CD4-positive, alpha-beta T cell treated with Interleukin-4 for 1 hour (primary cell): ENCODE measurements at regions not wholly inside any gene's neighbourhood (a gene's known extent, or its start where the extent isn't known, plus 50 kb on each side); places are given as distances from the start of the nearest gene placed in this dataset.

Experiments
- DNase-seq, 2 donors: peaks; one replicate each; pipeline ENCODE4 v3.0.0-alpha.2; 2020 to 2022

DNA sequence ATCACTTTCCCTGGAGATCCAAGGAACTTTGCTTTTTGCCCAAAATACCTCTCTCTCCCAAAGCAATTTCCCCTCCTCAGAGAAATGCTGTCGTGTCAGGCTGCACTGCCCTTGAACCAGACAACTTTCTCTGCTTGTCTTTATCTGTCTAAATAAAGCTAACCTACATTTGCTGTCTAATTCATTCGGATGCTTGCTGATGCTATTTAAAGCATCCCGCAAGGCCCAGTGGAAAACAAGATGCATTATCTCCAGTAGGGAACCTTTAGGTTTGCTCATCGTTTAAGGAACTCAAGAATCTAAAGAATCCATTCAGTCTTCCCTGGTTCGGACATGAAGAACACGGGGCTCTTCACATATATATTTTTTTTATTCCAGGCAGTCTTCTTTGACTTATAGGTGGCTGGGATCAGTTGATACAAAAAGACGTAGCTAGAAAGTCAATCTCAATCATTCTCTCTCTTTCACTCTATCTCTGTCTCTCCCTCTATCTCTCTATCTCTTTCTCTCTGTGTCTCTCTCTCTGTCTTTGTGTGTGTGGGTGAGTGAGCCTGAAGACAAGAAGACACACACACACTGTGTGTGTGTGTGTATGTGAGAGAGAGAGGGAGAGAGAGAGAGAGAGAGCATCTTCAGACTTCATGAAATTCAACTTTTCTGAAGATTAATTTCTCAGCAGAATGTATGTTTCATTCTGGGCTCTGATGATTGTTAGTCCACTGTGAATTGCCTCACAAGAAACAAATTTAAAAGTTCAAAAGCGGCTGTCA lies 92.8 kb upstream of the MKLN1 start:
- no peak for DNase-seq

DNA sequence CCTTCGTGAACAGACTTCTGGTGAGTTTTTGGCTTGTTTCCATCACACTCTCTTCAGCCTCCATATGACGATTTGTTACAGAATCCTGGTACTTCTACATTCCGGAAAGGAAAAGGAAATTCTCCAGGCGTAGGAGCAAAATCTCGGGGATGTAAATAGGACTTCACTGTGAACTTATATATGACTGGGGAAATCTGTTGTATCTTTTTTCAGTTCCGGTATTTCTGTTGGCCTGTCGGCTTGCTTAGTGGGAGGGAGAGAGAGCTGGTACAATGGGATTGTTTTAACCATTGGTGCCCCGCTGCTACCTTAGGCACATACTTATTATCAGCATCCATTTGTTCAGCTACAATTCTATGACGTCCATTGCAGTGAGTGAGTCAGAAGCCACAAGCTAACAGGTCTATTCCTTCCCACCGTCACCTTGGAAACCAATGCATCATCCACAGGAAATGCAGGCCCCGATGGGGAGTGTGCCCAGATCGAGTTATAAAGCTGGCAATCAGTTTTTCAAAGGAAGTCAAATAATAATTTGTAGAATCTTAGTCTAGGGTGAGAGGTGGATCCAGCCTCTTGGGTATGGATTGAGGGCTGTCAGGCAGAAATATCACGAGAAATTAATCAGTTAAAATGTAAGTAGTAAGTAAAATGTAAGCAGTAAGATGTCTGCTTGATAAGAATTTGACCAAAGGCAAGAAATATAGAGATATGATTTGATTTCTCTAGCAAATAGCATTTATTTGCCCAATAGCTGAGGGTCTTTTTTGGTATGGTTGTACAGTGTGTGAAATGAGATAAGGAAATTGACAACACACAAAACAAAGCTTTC lies 92.0 kb upstream of the MKLN1 start:
- peak; percentile 88 to 89 for DNase-seq

DNA sequence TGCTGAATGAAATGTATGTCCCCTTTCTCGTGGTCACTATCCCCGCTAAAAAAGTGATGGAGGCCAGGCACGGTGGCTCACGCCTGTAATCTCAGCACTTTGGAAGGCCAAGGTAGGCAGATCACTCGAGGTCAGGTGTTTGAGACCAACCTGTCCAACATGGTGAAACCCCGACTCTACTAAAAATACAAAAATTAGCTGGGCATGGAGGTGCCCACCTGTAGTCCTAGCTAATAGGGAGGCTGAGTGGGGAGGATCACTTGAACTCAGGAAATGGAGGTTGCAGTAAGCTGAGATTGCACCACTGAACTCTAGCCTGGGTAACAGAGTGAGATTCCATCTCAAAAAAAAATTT lies 91.4 kb upstream of the MKLN1 start:
- no peak for DNase-seq

DNA sequence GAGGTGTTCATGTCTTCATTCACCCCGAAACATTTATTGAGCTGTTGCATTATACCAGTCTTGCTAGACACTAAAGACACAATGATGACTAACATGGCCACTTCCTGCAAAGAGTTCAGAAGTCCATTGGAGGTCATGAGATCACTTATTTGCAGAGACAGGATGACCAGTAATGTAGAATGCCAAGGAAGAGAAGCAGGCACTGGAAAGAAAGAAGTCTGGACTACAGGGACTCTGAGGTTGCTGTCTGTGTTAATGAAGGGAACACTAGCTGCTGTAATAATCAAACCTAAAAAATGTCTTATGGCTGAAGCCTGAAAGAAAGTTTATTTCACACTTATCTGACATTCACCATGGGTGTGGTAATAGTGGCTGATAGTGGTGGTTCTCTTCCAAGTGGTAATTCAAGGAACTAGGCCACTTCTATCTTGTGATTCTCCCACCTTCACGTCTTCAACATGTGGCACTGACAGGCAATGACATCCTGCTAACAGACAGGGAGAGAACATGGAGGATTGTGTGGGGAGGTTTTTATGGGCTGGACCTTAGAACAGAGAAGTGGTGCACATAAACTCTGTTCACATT lies 89.2 kb upstream of the MKLN1 start:
- DNase-seq, result peak in 1 of 2 donors; percentile 26

DNA sequence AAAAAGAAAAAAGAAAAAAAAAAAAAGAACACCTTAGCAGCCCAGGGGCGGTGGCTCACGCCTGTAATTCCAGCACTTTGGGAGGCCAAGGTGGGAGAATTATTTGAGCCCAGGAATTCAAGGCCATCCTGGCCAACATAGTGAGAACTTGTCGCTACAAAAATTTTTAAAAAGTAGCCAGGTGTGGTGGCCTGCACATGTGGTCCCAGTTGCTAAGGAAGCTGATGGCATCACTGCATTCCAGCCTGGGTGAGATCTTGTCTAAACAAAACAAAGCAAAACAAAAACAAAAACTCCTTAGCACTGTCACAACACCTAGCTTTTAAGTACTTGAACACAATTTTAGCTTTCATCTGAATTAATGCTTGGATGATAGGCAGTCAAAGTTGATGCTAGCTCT lies 86.3 kb upstream of the MKLN1 start:
- DNase-seq, result no peak

DNA sequence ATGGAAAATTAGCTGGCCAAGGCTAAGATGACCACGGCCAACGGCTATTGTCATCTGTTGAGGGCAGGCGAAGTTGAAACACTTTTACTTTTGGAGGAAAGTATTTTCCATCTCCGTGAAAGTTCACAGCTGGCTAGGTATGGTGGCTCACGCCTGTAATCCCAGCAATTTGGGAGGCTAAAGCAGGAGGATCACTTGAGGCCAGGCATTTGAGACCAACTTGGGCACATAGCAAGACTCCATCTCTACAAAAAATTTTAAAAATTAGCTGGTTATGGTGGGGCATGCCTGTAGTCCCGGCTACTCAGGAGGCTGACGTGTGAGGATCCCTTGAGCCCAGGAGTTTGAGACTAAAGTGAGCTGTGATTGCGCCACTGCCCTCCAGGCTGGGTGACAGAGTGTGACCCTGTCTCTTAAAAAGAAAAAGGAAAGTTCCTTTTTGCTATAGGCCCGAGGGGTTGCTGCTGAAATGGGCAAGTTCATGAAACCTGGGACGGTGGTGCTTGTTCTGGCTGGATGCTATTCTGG lies 85.5 kb upstream of the MKLN1 start:
- no peak for DNase-seq

DNA sequence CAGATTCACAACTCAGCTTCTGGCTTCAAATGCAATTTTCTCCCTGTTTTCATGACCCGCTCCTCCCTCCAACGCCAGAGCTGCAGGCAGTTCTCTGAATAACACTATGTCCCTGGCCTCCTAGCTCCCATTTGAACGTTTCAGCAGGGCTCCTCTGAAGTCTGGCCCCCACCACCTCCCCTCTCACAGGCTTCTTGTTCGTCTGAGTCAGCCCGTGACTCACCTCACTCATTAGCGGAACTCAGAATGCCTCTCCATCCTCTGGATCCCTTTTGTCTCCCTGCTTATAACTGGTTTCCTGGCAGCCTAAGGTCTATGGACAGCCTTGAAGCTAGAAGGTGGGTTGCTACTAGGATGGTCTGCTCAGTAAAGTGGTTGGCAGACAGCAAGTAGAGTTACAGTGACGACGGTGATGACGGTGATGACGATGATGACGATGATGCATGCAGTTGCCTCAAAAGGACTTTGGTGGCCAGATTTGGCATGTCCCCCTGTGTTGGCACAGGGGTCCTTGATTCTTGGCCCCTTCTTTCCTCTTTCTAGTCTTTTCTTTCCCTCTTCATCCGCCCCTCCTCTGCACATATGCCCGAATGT lies 83.3 kb upstream of the MKLN1 start:
- DNase-seq, result no peak

DNA sequence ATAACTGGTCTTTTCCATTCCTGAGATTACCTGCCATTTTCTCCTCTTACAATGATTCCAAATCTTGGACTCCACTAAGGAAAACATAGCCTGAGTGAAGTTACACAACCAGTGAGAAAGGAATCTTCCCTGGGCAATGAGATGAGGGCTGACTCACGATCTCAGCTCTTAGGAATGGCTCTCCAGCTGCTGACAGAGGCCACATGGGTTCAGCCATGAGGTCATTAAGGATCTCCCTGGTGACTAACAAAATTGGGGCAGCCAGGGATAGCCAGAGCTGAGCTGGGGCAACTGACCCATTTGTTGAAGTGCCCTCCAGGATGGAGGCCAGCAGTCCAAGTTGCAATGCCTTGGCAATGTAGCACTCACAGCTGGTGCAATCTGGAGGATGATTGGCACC lies 78.7 kb upstream of the MKLN1 start:
- no peak for DNase-seq

DNA sequence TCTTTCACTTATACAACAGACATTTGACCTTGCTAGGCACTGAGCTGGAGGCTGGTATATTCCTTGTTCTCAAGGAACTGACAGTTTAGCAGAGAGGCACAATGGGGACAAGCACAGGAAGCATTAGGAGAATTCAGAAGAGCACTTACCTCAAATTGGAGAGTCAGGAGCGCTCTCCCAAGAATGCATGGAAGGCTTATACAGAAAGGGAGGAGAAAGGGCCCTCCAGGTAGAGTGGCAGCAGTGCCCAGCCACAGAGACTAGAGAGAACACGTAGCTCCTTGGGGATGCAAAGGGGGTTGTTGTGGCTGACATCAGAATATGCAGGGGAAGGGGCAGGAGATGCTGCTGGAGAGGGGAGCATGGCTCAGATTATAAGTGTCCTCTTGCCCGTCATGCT lies 78.2 kb upstream of the MKLN1 start:
- no peak for DNase-seq

DNA sequence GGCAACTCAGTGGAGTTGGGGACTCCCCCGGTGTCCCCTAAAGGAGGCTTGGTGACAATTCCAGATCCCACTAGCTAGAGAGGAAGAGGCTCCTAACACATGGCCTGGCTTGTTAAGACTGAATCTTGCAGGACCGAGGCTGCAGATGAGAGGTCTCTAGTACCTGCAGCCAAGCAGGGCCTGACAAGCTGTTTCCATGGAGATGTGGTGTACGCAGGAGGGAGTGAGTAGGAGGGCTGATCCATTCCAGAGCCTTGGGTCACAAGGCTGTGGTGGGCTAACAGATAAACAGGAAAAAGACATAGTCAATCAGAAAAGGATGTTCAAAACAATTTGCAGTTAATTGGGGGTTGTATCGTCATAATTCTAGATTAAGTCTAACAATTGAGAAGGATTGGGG lies 77.3 kb upstream of the MKLN1 start:
- no peak for DNase-seq

DNA sequence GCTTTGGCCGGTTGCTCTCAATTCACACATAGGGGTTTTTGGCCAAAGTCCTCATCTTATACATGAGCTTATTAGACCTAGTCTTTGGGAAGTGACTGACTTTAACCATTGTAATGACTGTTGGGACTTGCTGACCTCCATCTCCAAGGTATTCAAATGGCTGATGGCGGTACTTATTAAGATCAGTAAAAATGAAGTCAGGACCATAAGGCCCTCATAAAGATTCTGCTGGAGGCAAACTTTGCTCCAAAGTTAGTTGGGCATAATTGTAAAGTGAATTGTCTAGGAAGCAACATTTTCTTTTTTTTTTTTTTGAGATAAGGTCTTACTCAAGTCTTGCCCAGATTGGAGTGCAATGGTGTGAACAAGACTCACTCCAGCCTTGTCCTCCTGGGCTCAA lies 76.3 kb upstream of the MKLN1 start:
- no peak for DNase-seq

DNA sequence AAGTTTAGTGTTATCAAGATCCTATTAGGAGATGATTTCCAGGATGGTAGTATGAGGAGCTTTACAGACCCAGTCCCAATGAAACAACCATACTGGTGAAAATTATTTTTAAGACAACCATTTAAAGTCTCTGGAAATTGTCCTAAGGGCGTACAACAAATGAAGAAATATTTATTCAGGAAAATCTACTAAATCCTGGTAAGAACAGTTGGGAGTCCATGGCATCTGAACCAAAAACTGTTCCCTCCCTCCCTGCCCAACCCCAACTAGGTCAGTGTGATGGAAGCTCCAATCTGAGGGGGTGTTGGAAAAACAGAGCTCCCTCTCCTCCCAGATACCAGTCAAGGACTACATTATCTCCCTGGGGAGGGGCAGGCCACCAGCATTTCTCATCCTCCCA lies 74.7 kb upstream of the MKLN1 start:
- DNase-seq, result no peak

DNA sequence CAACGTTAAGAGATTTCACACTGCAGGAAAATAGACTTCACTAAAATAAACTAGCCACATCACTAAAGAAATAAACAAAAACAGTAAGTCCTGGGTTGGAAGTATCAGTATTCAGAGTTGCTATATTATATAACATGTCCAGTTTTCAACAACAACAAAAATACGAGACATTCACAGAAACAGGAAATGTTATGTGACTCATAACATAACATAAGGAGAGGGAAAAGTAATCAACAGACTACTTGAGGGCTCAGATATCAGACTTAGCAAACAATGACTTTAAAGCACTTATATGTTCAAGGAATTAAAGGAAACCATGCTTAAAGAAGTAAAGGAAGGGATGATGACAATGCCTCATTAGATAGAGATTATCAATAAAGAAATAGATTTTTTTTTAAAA lies 73.5 kb upstream of the MKLN1 start:
- DNase-seq, result no peak

DNA sequence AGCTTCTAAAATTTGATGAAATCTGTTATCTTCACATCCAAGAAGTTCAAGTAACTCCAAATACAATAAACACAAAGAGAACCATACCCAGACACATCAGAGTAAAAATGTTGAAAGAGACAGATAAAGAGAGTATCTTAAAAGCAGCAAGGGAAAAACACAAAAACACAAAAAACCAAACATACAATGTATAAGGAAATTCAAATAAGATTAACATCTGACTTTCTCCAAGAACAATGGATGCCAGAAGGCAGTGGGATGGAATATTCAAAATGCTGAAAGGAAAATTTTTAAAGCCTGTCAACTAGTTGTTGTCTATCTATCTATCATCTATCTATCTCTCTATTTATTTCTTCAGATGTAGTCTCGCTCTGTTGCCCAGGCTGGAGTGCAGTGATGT lies 72.4 kb upstream of the MKLN1 start:
- no peak for DNase-seq

DNA sequence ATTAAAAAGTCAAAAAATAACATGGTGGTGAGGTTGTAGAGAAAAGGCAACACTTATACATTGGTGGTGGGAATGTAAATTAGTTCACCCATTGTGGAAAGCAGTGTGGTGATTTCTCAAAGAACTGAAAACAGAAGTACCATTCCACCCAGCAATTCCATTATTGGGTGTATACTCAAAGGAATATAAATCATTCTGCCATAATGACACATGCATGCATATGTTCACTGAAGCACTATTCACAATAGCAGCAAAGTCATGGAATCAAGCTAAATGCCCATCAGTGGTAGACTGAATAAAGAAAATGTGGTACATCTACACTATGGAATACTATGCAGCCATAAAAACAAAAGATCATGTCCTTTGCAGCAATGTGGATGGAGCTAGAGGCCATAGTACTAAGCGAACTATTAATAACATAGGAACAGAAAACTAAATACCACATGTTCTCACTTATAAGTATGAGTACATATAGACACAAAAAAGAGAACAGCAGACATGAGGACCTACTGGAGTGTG lies 66.1 kb upstream of the MKLN1 start:
- DNase-seq, result no peak

DNA sequence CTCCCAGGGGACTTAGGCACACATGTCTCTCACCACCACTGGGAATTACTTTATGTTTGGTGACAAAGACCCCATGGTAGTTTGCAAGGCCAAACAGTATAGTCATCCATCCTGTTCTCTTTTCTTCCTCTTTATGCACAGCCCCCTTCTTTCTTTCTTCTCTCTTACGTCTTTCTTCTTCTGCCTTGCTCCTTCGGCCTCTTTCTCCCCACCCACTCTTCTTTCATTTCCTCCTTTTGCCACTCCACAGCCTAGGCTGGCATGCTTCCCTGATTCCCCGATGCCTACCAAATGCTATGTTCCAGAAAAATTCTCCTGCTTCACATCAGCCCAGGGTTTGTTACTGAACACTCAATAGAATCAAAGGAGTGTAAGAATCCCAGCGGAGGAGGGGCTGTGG lies 62.4 kb upstream of the MKLN1 start:
- DNase-seq, result no peak

DNA sequence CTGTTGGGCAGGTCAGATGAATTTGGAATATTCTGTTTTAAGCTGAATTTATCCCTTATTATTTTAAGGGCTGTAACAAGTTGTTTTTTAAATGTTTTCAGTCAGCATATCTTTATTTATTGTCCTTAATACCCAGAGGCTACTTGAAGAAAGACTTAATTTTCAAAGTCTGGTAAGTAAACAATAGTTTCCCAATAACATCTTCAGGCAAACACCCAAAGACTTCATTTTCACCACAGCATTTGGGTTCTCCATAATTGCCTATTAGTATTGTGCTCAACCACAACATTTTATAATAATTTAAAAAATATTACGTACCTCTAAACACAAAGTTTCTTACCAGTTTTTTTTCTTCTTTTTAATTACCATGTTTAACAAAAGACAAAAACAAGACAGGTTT lies 60.0 kb upstream of the MKLN1 start:
- no peak for DNase-seq

DNA sequence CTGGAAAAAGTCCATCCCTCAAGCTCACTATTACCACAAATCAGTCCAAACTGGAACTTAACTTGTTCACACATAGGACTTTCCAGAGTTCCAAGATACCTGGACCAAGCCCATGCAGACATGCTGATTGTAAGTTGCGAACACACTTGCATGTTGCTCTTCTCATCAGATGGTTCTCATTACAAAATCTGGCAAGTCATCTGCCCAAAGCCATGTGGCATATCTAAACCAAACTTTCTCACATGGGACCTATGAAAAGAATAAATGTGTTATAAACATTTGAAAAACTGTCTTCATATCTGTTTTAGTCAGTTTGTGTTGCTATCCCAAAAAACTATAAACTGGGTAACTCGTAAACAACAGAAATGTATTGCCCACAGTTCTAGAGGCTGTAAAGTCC lies 58.8 kb upstream of the MKLN1 start:
- DNase-seq, result no peak

DNA sequence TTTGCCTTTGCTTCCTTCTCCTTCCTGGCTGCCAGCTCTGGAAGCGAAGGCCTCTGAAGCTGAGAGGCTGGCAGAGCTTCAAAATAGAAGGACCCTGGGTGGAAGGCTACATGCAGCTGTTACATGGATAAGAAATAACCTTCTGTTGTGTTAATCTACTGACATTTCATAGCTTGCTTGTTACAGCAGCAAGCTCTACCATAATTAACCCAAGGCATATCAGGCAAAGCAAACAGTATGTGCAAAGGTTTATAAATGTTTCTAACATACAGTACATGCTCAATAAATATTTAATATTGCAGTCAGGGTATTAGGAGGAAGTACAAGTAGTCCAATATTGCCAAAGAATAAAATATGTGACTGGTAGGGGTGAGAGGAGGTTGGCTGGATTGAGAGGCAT lies 55.6 kb upstream of the MKLN1 start:
- DNase-seq, result no peak

DNA sequence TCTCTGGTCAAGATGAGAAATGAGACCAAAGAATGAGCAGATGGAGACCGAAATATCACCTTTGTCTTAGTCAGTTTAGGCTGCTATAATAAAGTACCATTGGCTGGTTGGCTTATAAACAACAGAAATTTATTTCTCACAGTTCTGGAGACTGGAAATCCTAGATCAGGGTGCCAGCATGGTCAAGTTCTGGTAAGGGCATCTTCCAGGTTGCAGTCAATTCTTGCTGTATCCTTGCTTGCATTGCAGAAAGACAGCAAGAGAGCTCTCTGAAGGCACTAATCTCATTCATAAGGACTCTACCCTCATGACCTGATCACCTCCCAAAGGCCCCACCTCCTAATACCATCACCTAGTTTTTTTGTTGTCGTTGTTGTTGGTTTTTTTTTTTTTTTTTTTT lies 52.7 kb upstream of the MKLN1 start:
- DNase-seq, result no peak

DNA sequence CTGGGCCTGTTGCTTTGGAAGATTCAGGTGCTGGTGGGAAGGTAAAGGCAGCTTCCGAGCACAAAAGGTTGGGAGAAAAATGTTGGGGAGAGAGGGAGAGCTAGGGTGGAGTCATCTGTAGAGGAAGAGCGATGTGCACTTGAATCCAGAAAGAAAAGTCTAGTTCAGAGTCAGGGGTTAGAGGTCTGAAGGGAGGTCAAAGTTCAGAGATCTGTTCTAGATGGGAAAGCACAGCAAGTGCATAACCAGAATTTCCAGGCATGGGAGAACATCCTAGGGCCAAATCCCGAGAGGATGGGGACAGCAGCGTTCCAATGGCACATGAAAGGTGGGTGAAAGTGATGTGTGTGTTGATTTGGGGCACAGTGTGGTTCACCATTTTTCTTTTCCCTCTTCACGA lies 51.5 kb upstream of the MKLN1 start:
- no peak for DNase-seq

DNA sequence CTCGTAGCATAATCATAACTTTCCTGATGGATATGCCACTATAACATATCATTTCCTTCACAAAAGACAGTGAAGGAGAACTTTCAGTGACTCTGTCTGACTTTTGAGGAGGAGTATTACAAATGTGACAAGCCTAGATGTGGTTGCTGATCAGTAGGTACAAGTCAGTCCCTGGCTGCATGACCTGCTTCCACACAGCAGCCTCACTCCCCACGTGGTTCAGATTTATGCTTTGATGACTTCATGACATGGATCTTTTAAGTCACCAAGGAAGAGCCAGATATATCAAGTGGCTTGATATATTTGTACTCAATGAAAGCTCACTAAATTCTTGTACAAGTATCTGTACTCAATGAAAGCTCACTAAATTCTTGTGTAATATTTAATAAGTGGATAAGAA lies 50.9 kb upstream of the MKLN1 start:
- DNase-seq, result no peak
